ENCODE measurements at regions not wholly inside any gene's neighbourhood (a gene's known extent, or its start where the extent isn't known, plus 50 kb on each side); places are given as distances from the start of the nearest gene placed in this dataset.

DNA sequence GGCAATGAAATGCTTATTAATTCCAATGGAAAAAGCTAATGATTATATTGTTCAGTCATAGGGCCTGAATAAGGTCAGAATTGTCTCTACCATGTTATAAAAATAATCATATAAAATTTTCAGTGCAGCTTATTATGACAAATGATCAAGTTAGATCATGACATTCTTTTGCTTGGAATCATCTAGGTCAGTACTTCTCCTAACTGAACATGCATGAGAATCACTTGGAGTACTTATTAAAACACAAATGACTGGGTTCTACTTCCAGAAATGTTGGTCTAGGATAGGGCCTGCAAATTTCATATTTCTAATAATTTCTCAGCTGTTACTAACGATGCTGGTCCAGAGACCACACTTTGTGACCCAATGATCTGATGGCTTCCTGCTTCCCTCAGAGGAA lies 806.0 kb upstream of the ZNF608 start:
- peaks cover 0 to 21% (median 10%) of the 10 kb centered on the region in 5 donors for H3K4me1 ChIP-seq (ENCODE audit: control insufficient read depth in 5 of 5, insufficient read depth in 5 of 5, low read length in 5 of 5)
- H3K27ac ChIP-seq (ENCODE audit: low read depth in 1 of 2, low read length in 1 of 2) = no peak overlapping the region
- H3K36me3 ChIP-seq (ENCODE audit: control insufficient read depth in 4 of 4, insufficient read depth in 4 of 4, low read length in 4 of 4) = no peaks in the 10 kb centered on the region
- no peaks in the 10 kb centered on the region for H3K27me3 ChIP-seq (ENCODE audit: control insufficient read depth in 3 of 3, insufficient read depth in 3 of 3, low read length in 2 of 3)
- TF ChIP-seq, protein P1, sequence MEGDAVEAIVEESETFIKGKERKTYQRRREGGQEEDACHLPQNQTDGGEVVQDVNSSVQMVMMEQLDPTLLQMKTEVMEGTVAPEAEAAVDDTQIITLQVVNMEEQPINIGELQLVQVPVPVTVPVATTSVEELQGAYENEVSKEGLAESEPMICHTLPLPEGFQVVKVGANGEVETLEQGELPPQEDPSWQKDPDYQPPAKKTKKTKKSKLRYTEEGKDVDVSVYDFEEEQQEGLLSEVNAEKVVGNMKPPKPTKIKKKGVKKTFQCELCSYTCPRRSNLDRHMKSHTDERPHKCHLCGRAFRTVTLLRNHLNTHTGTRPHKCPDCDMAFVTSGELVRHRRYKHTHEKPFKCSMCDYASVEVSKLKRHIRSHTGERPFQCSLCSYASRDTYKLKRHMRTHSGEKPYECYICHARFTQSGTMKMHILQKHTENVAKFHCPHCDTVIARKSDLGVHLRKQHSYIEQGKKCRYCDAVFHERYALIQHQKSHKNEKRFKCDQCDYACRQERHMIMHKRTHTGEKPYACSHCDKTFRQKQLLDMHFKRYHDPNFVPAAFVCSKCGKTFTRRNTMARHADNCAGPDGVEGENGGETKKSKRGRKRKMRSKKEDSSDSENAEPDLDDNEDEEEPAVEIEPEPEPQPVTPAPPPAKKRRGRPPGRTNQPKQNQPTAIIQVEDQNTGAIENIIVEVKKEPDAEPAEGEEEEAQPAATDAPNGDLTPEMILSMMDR (IDR thresholded peaks at IDR 0.05; ENCODE audit: control extremely low read depth, extremely low read depth) = no peak
- no peak overlapping the region for H3K4me3 ChIP-seq
- WGBS, 2 donors = 59 to 90% methylated on average over 1 of the region's 1 CpG
- DNase-seq (no peak), ATAC-seq (ENCODE audit: insufficient read depth, low FRiP score) (no peak)
- H3K9me3 ChIP-seq (ENCODE audit: control insufficient read depth in 4 of 4, insufficient read depth in 3 of 4, low read length in 3 of 4) = no peaks in the 10 kb centered on the region
- no peak overlapping the region for H3K9ac ChIP-seq (ENCODE audit: insufficient read depth in 1 of 2, low read length in 2 of 2)

DNA sequence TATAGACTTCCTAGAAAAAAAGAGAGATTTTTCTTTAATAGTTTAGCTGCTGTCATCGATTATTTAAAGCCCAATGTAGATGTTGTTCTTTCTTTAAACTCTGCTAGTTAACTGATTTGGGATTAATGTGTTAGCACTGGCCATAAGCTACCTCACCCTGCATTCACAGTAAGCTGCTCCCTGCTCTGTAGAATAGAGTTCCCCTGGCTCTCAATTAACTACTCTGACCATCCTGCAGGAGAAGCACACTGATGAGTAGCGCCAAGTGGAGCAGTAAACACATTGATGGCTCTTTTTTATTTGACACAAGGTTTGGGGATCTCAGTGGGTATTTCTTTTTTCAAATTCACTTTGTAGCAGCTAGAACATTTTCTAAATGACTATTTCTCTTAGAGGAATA lies 807.9 kb upstream of the ZNF608 start:
- 87 to 92% methylated on average over 2 of the region's 2 CpGs for WGBS, 2 donors
- H3K4me1 ChIP-seq (ENCODE audit: control insufficient read depth in 5 of 5, insufficient read depth in 5 of 5, low read length in 5 of 5) = peaks cover 0 to 25% (median 5%) of the 10 kb centered on the region in 5 donors
- H3K27ac ChIP-seq (ENCODE audit: low read depth in 1 of 2, low read length in 1 of 2) = no peak overlapping the region
- TF ChIP-seq, protein P1 (IDR thresholded peaks at IDR 0.05; ENCODE audit: control extremely low read depth, extremely low read depth) = no peak
- H3K27me3 ChIP-seq (ENCODE audit: control insufficient read depth in 3 of 3, insufficient read depth in 3 of 3, low read length in 2 of 3) = no peaks in the 10 kb centered on the region
- H3K9ac ChIP-seq (ENCODE audit: insufficient read depth in 1 of 2, low read length in 2 of 2) = no peak overlapping the region
- DNase-seq (no peak), ATAC-seq (ENCODE audit: insufficient read depth, low FRiP score) (no peak)
- no peaks in the 10 kb centered on the region for H3K36me3 ChIP-seq (ENCODE audit: control insufficient read depth in 4 of 4, insufficient read depth in 4 of 4, low read length in 4 of 4)
- no peaks in the 10 kb centered on the region for H3K9me3 ChIP-seq (ENCODE audit: control insufficient read depth in 4 of 4, insufficient read depth in 3 of 4, low read length in 3 of 4)
- no peak overlapping the region for H3K4me3 ChIP-seq

DNA sequence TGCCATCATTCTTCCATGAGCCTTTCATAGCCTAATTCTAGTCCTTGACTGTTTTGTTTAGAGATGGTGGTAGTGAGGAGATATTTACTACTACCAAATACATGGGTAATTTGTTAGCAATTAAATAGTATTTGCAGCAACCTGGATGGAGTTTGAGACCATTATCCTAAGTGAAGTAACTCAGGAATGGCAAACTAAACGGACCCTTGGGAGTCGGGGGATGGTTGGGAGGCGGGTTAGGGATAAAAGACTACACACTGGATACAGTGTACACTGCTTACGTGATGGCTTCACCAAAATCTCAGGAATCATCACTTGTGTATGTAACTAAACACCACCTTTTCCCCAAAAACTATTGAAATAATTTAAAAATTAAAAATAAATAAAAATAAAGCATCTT lies 809.2 kb upstream of the ZNF608 start:
- WGBS, 2 donors = 90 to 91% methylated on average over 4 of the region's 4 CpGs
- Histone ChIP-seq H3K9me3 (ENCODE audit: control insufficient read depth in 4 of 4, insufficient read depth in 3 of 4, low read length in 3 of 4) (no peaks in the 10 kb centered on the region), H3K27me3 (ENCODE audit: control insufficient read depth in 3 of 3, insufficient read depth in 3 of 3, low read length in 2 of 3) (no peaks in the 10 kb centered on the region), H3K36me3 (ENCODE audit: control insufficient read depth in 4 of 4, insufficient read depth in 4 of 4, low read length in 4 of 4) (no peaks in the 10 kb centered on the region), H3K4me3 (no peak overlapping the region), H3K27ac (ENCODE audit: low read depth in 1 of 2, low read length in 1 of 2) (no peak overlapping the region), H3K9ac (ENCODE audit: insufficient read depth in 1 of 2, low read length in 2 of 2) (no peak overlapping the region), H3K4me1 (ENCODE audit: control insufficient read depth in 5 of 5, insufficient read depth in 5 of 5, low read length in 5 of 5) (peaks cover 0 to 13% (median 0%) of the 10 kb centered on the region in 5 donors)
- ATAC-seq (ENCODE audit: insufficient read depth, low FRiP score) (no peak), DNase-seq (no peak)
- TF ChIP-seq, protein P1 (IDR thresholded peaks at IDR 0.05; ENCODE audit: control extremely low read depth, extremely low read depth) = no peak

DNA sequence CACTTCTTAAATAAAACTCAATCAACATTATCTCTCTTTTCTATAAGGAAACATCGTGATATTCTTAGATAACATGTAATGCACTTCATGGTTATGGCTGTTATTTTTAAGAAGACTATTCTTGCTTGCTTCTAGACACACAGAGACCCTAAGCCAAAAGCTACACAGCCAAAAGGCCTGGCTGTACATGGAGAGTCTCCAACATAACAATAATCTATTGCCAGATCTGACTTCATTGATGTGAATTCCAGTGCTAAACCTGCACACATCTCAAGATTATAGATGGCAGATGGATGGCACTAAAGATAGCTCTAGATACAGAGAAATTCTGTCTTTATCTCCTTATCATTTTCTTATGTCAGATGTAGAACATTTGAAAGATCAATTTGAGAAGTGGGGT lies 811.6 kb upstream of the ZNF608 start:
- WGBS, 2 donors = 93 to 95% methylated on average over 1 of the region's 1 CpG
- H3K9me3 ChIP-seq (ENCODE audit: control insufficient read depth in 4 of 4, insufficient read depth in 3 of 4, low read length in 3 of 4) = no peaks in the 10 kb centered on the region
- H3K9ac ChIP-seq (ENCODE audit: insufficient read depth in 1 of 2, low read length in 2 of 2) = no peak overlapping the region
- H3K27me3 ChIP-seq (ENCODE audit: control insufficient read depth in 3 of 3, insufficient read depth in 3 of 3, low read length in 2 of 3) = no peaks in the 10 kb centered on the region
- H3K36me3 ChIP-seq (ENCODE audit: control insufficient read depth in 4 of 4, insufficient read depth in 4 of 4, low read length in 4 of 4) = no peaks in the 10 kb centered on the region
- TF ChIP-seq, protein P1 (IDR thresholded peaks at IDR 0.05; ENCODE audit: control extremely low read depth, extremely low read depth) = no peak
- no peak overlapping the region for H3K27ac ChIP-seq (ENCODE audit: low read depth in 1 of 2, low read length in 1 of 2)
- no peak for DNase-seq
- no peak overlapping the region for H3K4me3 ChIP-seq
- H3K4me1 ChIP-seq (ENCODE audit: control insufficient read depth in 5 of 5, insufficient read depth in 5 of 5, low read length in 5 of 5) = peaks cover 0 to 7% (median 0%) of the 10 kb centered on the region in 5 donors
- ATAC-seq (ENCODE audit: insufficient read depth, low FRiP score) = no peak

Measured in lung (tissue), 11 donors.